Psoas muscle (tissue), 7 donors: ENCODE measurements at regions not wholly inside any gene's neighbourhood (a gene's known extent, or its start where the extent isn't known, plus 50 kb on each side); places are given as distances from the start of the nearest gene placed in this dataset.

Experiments used
- ATAC-seq, 4 donors: fragments of 200-7000 bp; cut with Tn5 transposase; one replicate each; pipeline ENCODE4 v1.9.1; 2020; ENCODE audit warnings: moderate library complexity in 3 of 4, mild to moderate bottlenecking in 2 of 4
- DNase-seq, 2 donors: peaks; one replicate each; pipeline ENCODE4 v3.0.0-alpha.2; 2020
- H3K27ac ChIP-seq: fragments of 200-600 bp; one replicate; pipeline ENCODE4 v1.8.0; 2022
- H3K27me3 ChIP-seq, 3 donors: fragments of 200-600 bp in 1 of 3; one replicate each; pipeline versions ENCODE4 v1.6.1 to v1.8.0; 2013 to 2022; ENCODE audit warnings: low read length in 2 of 3, mild to moderate bottlenecking in 2 of 3, moderate library complexity in 1 of 3; ENCODE audit not compliant: insufficient read depth in 3 of 3
- H3K36me3 ChIP-seq, 2 donors: fragments of 200-600 bp in 1 of 2; one replicate each; pipeline versions ENCODE4 v1.6.1 to v1.8.0; 2013 to 2022; ENCODE audit warnings: low read depth in 1 of 2, mild to moderate bottlenecking in 1 of 2, moderate library complexity in 1 of 2; ENCODE audit not compliant: insufficient read depth in 1 of 2
- H3K4me1 ChIP-seq: fragments of 200-600 bp; one replicate; pipeline ENCODE4 v1.8.0; 2022
- H3K4me3 ChIP-seq: fragments of 200-600 bp; one replicate; pipeline ENCODE4 v1.8.0; 2022; ENCODE audit warnings: mild to moderate bottlenecking
- H3K9me3 ChIP-seq: fragments of 200-600 bp; one replicate; pipeline ENCODE4 v1.8.0; 2022
- CTCF ChIP-seq: fragments of 200-600 bp; IDR thresholded peaks from one replicate; pipeline ENCODE4 v1.8.0; 2022; ENCODE audit warnings: antibody characterized with exemption
- WGBS, 3 donors: extraction: QIAGEN DNeasy Blood & Tissue Kit; methylation state at CpG; one replicate each; pipeline versions ENCODE4 v1.1.6 to v1.1.7; 2013; 5-methylcytosine and 5-hydroxymethylcytosine counted together
- intact Hi-C, 2 donors: fragments of 100-400 bp; cut with DNase I; formaldehyde crosslinking; loops; one replicate each; pipeline versions ENCODE4 v1.11.0 to v1.14.2; 2022
- donor health status: healthy with polysubstance abuse.
- donor health status: DM: no; HTN: no; CAD: no; lungs with moderate emphysema.
- donor health status: Bipolar disorder and iron deficiency.
- donor health status: healthy.
- donor health status: DM: yes; HTN: yes; CAD: no.
- donor health status: DM: no; HTN: no; CAD: no.
- donor health status: DM: yes; HTN: yes; CAD: no.

- H3K4me3 ChIP-seq, result no peak overlapping the region
- no peak for DNase-seq
- intact Hi-C loops, result no loop called here
- 85 to 89% (median 86%) methylated on average over 3 of the region's 3 CpGs for WGBS, 3 donors
- no peaks in the 10 kb centered on the region for H3K9me3 ChIP-seq
- H3K27ac ChIP-seq, result no peak overlapping the region
- H3K27me3 ChIP-seq, result no peaks in the 10 kb centered on the region
- no peaks in the 10 kb centered on the region for H3K36me3 ChIP-seq
- no peak for TF ChIP-seq CTCF
- no peak for ATAC-seq
- no peaks in the 10 kb centered on the region for H3K4me1 ChIP-seq
Measured at GRCh38 chr1:82125119-82125518, 324.4 kb downstream of the ADGRL2 start.

GRCh38 chr1:82121421-82121820 is 320.7 kb downstream of the ADGRL2 start:
- Histone ChIP-seq H3K27ac (no peak overlapping the region), H3K4me1 (no peaks in the 10 kb centered on the region), H3K4me3 (no peak overlapping the region), H3K9me3 (no peaks in the 10 kb centered on the region), H3K27me3 (no peaks in the 10 kb centered on the region), H3K36me3 (no peaks in the 10 kb centered on the region)
- no peak for DNase-seq
- no peak for ATAC-seq
- intact Hi-C loops, result no loop called here
- no peak for TF ChIP-seq CTCF
- WGBS, 3 donors, result 86 to 97% (median 95%) methylated on average over 2 of the region's 2 CpGs

GRCh38 chr1:82116105-82116504 is 315.4 kb downstream of the ADGRL2 start:
- Histone ChIP-seq H3K27me3 (no peaks in the 10 kb centered on the region), H3K27ac (no peak overlapping the region), H3K9me3 (no peaks in the 10 kb centered on the region), H3K36me3 (no peaks in the 10 kb centered on the region), H3K4me1 (no peaks in the 10 kb centered on the region), H3K4me3 (no peak overlapping the region)
- intact Hi-C loops, result no loop called here
- TF ChIP-seq CTCF, result no peak
- 78 to 82% (median 78%) methylated on average over 7 of the region's 7 CpGs for WGBS, 3 donors
- DNase-seq (no peak), ATAC-seq (no peak)

GRCh38 chr1:82114887-82115286 is 314.2 kb downstream of the ADGRL2 start:
- no peaks in the 10 kb centered on the region for H3K36me3 ChIP-seq
- no peaks in the 10 kb centered on the region for H3K27me3 ChIP-seq
- no peak for TF ChIP-seq CTCF
- intact Hi-C loops, result no loop called here
- DNase-seq (no peak), ATAC-seq (no peak)
- no peak overlapping the region for H3K4me3 ChIP-seq
- 82 to 89% (median 82%) methylated on average over 4 of the region's 4 CpGs for WGBS, 3 donors
- H3K9me3 ChIP-seq, result no peaks in the 10 kb centered on the region
- no peaks in the 10 kb centered on the region for H3K4me1 ChIP-seq
- H3K27ac ChIP-seq, result no peak overlapping the region

- Histone ChIP-seq H3K4me1 (no peaks in the 10 kb centered on the region), H3K27ac (no peak overlapping the region), H3K36me3 (no peaks in the 10 kb centered on the region), H3K9me3 (no peaks in the 10 kb centered on the region), H3K27me3 (no peaks in the 10 kb centered on the region), H3K4me3 (no peak overlapping the region)
- intact Hi-C loops, result no loop called here
- TF ChIP-seq CTCF, result no peak
- DNase-seq (no peak), ATAC-seq (no peak)
- WGBS, 3 donors, result 23 to 36% (median 32%) methylated on average over 4 of the region's 4 CpGs
Measured at GRCh38 chr1:82110366-82111254, 309.9 kb downstream of the ADGRL2 start.
